ENCODE measurements at regions not wholly inside any gene's neighbourhood (a gene's known extent, or its start where the extent isn't known, plus 50 kb on each side); places are given as distances from the start of the nearest gene placed in this dataset.

DNA sequence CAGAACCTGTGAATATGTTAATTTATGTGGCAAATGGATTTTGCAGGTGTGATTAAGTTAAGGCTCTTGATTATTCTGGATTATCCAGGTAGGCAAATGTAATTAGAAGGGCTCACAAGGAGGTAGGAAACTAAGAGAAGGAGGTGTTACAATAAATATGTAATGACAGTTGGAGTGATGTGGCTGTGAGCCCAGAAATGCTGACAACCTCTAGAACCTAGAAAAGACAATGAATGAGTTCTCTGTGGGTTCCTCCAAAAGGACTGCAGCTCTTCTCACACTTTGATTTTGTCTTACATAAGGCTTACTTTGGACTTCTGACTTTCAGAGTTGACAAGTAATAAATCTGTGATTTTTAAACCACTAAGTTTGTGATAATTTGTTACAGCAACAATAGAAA is 406.6 kb upstream of the EPHA7 start:
- TF ChIP-seq GATA2 (IDR thresholded peaks at IDR 0.05; ENCODE audit: insufficient read depth, insufficient read length, low read depth, low read length) (no peak), FOS (IDR thresholded peaks at IDR 0.05; ENCODE audit: borderline replicate concordance, insufficient read depth, low read length) (no peak)
- TF ChIP-seq, protein P1, sequence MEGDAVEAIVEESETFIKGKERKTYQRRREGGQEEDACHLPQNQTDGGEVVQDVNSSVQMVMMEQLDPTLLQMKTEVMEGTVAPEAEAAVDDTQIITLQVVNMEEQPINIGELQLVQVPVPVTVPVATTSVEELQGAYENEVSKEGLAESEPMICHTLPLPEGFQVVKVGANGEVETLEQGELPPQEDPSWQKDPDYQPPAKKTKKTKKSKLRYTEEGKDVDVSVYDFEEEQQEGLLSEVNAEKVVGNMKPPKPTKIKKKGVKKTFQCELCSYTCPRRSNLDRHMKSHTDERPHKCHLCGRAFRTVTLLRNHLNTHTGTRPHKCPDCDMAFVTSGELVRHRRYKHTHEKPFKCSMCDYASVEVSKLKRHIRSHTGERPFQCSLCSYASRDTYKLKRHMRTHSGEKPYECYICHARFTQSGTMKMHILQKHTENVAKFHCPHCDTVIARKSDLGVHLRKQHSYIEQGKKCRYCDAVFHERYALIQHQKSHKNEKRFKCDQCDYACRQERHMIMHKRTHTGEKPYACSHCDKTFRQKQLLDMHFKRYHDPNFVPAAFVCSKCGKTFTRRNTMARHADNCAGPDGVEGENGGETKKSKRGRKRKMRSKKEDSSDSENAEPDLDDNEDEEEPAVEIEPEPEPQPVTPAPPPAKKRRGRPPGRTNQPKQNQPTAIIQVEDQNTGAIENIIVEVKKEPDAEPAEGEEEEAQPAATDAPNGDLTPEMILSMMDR (IDR thresholded peaks at IDR 0.05; ENCODE audit: extremely low read depth in 1 of 2, insufficient read depth in 1 of 2, low read depth in 1 of 2, low read length in 2 of 2) = no peak
